NCI-H2196 treated with DMSO at 0.1 percent for 48 hours (cell line): ENCODE measurements at regions not wholly inside any gene's neighbourhood (a gene's known extent, or its start where the extent isn't known, plus 50 kb on each side); places are given as distances from the start of the nearest gene placed in this dataset.

ENCODE experiments used
- DNase-seq: peaks from one replicate; lab custom pipeline; 2025; ENCODE audit not compliant: unreplicated experiment; lab: John Stamatoyannopoulos, UW

DNA sequence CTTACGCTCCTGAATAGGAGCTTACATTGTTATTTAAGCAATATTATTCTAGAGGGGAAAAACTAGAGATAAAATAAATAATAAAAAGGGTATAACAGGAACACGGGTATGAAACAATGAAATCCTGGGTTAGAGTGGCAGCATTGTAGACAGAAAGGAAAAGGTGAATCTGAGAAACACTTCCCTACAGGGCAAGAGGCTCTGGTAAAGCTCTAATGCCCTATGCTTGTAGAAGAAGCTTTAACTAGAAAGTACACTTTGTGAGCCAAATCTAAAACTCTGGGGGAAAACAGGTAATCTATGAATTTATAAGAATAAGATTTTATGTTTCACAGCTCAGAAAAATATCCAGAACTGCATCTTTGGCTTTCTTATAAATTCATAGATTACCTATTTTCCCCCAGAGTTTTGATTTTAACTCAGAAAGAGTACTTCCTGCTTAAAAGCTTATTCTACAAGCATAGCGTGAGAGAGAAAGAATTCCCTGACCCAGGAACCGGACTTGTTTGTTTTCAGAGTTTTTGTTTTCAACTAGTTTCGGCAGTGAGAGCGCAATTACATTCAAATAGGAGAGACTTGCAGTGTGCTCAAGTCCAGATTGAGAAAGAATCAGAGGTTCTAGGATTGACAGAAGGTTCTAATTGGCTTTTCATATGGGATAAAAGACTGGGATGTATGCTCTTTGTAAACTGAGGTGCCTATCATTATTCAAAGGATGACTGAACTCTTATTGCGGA is 651.0 kb upstream of the RORB start:
- no peak for DNase-seq

DNA sequence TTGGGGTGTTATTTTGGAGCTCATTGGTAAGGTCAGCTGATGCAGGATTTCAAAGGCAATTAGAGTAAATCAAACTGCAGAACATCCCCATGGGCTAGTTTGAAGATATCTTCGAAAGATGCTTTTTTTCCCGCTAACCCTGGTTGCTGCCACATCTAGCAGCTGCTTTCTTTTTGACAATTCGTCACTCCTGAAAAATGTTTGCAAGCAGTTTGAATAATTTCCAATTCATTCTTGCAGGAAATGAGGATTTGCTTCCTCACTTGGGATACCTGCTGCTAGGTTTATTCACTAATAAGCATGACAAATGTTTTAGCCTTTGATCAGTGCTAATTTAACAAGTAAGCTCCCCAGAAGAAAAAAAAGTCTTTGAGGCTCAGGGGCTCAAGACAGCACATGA is 649.6 kb upstream of the RORB start:
- no peak for DNase-seq

DNA sequence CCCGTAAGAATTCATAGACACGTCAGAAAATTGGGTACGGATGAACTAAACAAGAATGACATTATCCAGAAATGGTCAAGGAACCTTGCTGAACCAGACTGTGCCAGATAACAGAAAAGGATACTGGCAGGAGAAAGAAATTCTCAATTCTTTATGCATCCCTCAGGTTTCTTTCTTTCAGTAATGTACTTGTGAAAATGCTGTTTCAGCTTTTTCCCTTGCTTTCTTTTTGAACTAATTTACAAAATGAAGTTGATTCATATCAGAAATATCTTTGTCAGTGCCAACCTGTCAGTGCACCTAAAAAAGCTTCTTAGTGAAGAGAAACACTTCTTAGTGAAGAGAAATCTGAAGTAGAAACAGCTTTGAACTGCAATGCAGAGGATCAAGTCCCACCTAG is 643.6 kb upstream of the RORB start:
- DNase-seq, result no peak

DNA sequence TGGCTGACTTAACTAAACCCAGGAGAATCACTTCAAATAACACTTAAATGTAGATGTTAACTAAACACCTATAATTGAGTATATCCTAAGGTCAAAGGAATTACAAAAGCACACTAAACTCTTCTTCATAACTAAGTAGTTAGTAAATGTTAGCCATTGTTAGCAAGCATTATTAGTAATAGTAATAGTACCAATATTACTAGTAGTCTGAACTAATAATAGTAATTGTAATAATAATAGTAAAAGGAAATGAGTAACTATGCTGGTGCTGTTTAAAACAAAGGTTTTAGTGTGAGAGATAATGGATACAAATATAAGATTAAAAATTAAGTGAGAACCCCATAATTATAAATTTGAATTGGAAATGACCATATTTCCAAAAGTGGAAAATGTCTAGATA is 641.9 kb upstream of the RORB start:
- DNase-seq, result no peak

DNA sequence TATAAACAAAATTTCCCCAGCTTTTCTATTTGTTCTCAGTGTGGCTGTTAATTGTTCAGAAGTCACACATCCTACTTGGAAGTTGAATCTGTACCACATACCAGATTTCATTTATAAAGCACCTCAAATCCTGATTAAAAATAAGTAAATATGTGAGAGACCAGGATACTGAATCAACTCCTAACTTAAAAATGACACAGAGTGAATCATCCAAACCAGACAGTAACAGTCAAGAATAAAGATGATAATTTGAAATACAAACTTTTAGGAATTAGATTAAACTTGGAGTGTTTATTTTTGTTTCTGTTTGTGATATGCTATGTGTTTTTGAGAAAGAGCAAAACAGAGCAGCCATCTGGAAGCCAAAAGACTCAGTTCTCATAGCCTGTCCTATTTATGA is 633.2 kb upstream of the RORB start:
- no peak for DNase-seq

DNA sequence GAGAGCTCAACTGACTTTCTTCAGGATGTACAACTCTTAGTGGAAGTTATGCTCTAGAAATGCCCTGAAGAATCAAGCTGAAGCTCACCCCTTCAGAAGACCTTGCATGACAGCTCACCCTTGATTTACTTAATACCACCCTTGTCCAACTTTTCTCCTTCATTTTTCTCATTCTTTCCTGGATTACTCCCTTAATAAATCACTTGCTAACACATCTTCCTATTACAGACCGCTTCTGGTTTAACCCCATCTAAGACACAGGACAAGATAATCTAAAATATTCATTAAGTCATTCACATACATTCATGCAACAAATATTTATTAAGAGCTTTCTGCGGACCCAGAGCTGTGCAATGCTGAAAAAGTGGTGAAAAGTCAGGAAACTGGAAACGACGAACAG is 630.7 kb upstream of the RORB start:
- no peak for DNase-seq

DNA sequence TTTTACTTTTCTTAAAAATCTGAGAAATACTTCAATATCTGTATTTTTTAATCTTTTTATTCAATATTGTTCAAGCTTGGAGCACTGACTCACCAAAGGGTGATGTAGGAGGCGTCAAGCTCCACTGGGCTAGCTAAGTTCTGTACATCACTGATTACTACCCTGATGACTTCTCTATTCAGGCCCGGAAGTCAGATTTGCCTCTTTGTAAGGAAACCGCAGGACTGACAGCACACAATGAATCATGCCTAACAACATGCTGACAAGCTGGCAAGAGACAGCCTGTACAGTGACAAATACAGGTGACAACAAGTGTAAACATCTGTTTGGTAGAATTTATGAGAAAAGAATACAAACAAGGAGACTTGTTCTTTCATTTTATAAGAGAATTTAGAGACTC is 627.9 kb upstream of the RORB start:
- no peak for DNase-seq

DNA sequence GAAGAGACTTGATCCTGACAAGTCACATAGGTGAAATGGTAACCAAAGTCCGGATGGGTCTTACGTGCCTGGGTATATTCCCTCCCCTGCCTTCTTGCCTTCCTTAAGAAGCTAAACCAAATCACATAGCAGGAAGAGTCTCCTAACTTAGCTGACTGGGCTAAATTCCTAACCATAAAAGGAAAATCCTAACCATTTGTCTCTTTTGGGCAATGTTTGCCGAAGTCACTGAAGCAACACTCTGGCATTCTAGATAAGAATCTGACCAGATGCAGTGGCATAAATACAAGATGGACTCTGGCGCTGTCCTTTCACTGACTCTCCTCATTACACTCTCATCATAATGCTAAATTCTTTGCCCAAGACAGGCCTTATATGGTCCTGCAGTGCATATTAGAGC is 625.5 kb upstream of the RORB start:
- DNase-seq, result no peak

DNA sequence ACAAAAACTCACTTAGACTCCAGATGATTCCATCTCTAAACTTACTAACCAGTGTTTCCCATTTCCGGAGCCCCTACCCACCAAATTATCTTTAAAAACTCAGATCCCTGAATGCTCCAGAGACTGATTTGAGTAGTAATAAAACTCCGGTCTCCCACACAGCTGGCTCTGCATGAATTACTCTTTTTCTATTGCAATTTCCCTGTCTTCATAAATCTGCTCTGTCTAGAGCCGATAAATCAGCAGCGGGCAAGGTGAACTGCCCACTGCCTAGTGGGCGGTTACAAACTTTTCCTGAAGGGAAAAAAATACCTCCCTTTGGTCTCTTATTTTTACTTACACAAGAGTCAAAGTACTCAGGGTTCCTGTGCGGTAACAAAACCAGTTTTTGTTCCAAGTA is 624.4 kb upstream of the RORB start:
- DNase-seq, result no peak

DNA sequence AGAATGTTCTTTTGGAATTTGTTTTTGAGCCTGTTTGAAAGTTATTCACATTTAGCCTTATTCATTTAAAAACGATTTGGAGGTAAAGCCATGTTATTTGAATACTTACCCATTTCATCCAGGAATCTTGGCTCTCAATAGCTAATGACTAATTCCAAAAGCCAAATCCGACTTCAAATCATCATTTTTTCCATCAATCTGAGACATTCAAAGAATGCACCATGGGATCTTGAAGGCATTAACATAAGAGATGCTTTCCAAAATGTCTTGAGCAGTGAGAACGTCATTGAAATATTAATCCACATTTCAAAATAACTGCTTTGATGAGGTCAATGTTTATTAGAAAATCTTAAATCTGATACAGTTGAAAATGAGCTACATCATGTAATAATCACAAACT is 617.0 kb upstream of the RORB start:
- DNase-seq, result no peak

DNA sequence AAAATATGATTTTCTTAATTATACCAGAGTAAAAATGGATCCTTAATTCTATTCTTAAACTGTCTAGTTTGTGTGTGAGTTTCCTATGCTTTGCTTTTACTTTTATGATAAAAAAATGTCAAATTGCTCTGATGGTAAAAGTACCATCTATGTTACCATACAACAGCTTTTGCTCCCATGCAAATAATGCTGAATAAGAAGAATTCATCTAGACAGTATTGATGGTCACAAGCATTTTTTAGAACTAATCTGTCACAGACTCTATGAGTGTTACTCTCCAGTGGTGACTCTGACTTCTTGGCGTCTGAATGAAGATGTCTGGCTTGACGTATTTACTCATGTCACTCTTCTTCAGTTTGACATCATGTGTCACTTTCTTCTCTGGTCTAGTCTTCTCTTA is 608.1 kb upstream of the RORB start:
- no peak for DNase-seq

DNA sequence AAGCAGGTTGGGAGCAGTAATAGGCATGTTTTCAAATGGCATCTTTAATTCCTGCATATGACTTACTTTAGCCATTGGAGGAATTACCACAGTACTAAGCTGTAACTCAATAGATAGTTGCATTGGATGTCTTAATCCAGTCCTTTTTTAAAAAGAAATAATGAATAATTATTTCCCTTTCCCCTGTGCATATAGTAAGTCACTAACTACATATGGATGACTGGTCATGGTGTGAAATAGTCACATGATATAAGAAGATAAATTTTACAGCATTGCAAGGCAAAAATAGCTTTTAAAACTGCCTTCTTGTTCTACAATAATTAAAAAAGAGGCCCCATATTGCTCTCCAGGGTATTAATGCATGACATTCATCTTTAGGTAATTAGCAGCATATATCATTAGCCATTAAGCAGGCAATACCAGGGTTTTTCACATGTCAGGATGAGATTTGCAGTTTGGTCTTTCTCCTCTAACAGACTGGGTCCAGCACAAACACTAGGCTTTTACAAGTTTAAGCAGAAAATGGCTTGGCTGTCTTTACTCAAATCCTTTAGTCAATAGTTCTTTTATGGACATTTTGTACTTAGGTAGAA is 606.4 kb upstream of the RORB start:
- DNase-seq, result no peak

DNA sequence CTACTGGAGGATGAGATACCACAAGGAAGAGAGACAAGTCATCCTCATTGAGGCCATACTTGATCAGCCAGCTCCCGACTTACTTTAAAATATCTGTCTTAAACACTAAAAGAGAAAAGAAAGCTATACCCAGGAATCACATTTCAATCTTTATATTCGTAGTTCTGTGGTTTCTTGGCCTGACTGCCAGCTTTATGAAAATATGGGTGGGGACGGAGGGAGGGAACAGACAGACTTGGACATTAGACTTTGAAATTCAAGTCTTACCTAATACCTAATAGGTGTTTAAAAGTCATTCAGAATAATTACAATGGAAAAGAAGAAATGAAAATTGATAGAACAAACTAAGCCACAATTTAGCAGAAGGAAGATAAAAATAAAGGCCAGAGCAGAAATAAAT is 604.8 kb upstream of the RORB start:
- no peak for DNase-seq

DNA sequence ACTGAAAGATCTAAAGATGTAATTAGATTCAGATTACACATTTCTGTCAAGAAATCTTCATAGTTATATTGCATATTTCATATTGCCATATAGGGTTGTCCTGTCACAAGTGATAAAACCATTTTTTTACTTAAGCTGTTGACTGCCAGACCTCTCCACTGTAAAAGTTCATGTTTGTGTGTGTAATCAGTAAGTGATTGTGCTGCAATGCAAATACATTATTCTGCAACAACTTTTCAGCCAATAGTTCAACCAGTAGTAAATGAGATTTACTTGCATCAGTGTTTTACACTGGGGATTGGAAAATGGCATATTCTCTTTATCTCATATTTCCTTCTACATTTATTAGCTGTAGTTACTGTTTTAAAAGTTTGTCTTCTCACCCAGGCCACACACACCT is 603.9 kb upstream of the RORB start:
- no peak for DNase-seq

DNA sequence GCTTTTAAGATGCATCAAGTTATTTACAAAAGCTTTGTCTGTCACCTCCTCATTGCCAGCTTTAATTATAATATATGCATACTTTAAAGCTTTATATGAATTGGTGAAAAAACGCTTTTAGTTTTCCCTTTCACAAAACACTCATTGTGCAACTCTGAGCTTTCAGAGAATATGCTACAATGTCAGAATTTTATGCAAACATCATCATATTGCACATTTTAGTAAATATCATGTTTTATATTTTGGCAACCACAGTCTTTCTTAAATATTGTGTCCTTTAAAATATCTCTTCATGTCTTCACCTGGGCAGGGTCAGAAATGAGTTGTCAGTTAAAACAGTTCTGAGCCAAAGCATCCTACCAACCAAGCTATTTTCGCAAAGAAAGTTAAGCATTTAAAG is 601.1 kb upstream of the RORB start:
- no peak for DNase-seq

DNA sequence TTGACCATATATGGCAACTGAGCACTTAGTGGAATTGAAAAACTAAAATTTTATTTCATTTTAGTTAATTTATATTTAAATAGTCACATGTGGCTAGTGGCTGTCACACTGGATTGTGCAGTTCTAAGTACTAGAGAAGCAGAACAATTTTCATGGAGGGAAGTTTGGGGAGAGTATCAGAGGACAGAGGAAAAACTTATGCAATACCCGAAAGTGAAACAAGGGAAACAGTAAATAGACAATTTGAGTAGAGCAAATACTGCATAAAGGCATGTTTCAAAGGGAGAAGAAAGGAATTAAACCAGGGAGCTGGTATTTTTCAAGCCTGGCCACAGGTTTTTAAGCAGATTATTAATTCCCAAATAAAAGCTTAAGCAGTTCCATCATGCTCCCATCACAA is 590.5 kb upstream of the RORB start:
- no peak for DNase-seq

DNA sequence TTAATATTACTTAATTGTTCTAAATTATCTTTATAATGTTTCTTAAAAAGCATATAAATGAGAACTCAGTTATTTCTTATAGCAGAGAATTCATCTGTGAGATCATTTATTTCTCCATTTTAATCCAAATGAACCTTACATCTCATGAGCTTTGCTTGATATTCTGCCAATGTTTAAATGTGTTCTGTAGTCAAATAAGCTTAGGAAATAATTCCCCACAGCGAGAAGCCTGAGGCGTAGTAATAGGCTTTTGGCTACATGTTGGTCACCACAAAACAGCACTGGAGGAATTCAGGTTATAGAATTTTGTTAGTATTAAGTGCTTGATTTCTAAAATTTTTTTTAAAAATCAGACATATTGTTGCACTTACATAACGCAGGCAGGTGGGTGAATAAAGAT is 585.3 kb upstream of the RORB start:
- DNase-seq, result no peak

DNA sequence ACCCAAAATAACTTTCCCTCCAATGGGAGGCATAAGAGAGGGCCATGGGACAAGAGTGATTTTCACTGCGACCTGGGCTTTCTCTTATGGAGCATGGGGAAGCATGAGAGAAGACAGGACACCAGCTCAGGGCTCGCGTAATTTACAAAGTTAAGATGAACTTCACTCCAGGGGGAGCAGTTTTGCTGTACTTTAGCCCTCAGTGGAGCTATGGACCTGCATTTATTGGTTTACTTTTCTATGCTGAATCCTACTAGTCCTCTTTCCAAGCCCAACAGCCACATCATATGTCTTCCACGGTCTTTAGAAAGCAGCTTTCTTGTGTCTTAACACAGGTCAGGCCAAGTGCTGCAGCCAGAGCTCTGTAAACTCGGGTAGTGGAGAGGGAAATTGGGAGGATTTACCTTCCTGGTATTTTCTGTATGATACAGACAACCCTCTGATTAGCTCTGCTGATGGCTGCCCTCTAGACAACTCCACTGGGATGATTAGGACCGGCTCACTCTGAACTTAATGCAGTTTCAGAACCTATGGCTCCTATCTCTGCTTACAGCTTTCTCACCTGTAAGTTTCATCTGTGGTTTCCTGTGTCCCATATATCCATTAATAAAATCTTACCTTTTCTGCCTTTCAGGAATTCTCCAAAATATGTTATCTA is 581.0 kb upstream of the RORB start:
- DNase-seq, result no peak

DNA sequence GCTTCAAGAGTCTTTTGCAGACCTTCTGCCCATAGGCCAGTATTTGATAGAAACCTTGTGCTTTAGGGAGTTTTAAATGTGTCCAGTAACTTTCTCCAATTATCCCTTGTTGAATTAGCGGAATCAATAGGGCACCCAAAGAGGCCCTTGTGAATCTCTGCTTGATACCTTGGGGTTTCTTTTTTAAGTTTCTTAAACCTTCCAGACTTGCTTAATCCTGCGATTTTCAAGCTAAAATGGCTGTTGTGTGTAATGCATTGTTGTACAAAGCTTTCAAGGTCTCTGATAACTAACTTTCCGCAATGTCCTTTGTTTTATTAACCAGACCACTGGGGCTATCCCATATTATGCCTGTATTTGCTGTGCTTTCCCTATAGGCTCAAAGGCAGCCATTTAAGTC is 577.4 kb upstream of the RORB start:
- no peak for DNase-seq

DNA sequence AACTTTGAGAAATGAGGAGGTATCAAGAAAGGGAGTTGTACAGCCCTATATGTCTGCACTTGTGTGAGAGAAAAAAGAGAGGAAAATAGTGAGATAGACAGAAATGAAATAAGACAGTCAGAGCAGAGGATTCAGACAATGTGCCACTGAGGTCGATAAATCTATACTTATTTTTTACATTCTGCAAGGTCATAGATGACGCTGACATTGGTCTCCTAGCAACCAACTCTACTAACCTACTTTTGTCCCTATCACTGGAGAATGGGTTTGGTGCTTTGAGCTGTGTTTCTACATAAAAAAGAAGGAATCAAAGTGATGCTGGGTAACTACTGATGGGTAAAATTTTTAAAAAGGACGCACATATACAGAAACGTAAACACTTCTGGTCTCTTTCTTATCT is 573.3 kb upstream of the RORB start:
- DNase-seq, result no peak

DNA sequence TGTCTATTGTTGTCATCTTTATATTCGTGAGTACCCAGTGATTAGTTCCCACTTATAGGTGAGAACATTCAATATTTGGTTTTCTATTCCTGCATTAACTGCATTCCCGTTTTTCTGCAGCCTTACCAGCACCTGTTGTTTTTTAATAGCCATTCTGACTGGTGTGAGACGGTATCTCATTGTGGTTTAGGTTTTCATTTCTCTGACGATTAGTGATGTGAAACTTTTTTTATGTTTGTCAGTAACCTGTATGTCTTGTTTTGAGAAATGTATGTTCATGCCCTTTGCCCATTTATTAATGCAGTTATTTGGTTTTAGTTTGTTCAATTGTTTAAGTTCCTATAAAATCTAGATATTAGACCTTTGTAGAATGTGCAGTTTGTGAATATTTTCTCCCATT is 546.0 kb upstream of the RORB start:
- DNase-seq, result no peak

DNA sequence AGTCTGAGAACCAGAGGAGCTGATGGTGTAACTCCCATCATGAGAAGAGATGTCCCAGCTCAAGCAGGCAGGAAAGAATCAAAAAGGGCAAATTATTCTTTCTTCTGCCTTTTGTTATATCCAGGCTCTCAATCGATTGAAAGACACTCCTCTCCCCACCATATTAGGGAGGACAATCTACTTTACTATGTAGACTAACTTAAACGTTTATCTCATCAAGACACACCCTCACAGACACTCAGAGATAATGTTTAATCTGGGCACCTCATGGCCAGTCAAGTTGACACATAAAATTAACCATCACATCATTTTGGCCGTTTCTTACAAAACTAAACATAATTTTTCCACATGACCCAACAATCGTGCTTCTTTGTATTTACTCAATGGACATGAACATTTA is 534.3 kb upstream of the RORB start:
- no peak for DNase-seq

DNA sequence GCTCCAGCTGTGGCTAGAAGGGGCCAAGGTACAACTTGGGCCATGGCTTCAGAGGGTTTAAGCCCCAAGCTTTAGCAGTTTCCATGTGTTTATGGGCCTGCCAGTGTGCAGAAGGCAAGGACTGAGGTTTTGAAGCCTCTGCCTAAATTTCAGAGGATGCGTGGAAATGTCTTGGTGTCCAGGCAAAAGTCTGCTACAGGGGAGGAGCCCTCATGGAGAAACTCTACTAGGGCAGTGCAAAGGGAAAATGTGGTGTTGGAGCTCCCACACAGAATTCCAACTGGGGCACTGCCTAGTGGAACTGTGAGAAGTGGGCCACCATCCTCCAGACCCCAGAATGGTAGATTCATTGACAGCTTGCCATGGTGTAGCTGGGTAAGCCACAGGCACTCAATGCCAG is 527.2 kb upstream of the RORB start:
- DNase-seq, result no peak
